HG03135 (cell line): ENCODE measurements at regions not wholly inside any gene's neighbourhood (a gene's known extent, or its start where the extent isn't known, plus 50 kb on each side); places are given as distances from the start of the nearest gene placed in this dataset.
"Not testable (repeated sequence)": the region's sequence is repeated elsewhere in the genome, so short reads cannot be mapped to it uniquely, and the experiment has no call there.

Experiments
- ATAC-seq: cut with Tn5 transposase; IDR thresholded peaks from one replicate; pipeline ENCODE4 v1.9.1; 2021; ENCODE audit warnings: mild to moderate bottlenecking, moderate library complexity; ENCODE audit not compliant: unreplicated experiment

GRCh38 chr13:79846386-79846785 is 365.4 kb downstream of the NDFIP2 start:
- no peak for ATAC-seq

DNA sequence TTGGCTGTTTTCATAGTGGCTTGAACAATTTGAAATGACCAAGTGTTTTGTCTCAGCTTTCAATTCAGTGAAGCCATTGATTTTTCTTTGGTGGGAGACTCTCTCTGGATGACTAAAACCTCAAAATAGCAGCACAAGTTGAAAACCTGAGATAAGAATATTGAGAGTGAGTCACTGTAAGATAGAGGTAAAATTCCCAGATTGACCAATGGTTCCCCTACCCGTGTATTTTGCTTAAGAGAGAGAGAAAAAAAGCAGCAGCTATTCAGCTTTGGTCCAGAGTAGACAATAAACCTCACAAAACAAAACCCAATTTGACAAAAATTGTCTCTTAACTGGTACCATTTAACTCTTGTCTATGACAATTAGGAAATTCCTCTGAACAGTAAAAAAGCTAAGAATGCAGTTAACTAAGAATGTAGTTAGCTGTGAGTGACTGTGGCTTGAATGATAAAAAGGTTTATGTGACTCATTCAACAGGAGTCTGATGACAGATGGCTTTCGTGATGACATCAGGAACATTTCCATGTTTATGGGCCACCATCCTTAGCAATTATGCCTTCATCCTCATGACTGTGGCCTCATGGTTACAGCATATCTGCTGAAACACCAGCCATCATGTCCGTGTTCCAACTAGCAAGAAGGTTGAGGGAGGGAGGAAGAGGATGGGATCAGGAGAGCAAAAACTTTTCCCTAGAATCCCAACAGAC is 356.9 kb downstream of the NDFIP2 start:
- no peak for ATAC-seq

- not testable (repeated sequence) for ATAC-seq
Observed at GRCh38 chr13:79836121-79836520, 355.2 kb downstream of the NDFIP2 start.

- no peak for ATAC-seq
Observed at GRCh38 chr13:79834876-79835275, 353.9 kb downstream of the NDFIP2 start.

- no peak for ATAC-seq
Observed at GRCh38 chr13:79833991-79834390, 353.0 kb downstream of the NDFIP2 start.

- no peak for ATAC-seq
Observed at GRCh38 chr13:79831556-79831955, 350.6 kb downstream of the NDFIP2 start.

- ATAC-seq = no peak
Observed at GRCh38 chr13:79830945-79831344, 350.0 kb downstream of the NDFIP2 start.

- ATAC-seq = no peak
Observed at GRCh38 chr13:79830426-79830825, 349.5 kb downstream of the NDFIP2 start.

DNA sequence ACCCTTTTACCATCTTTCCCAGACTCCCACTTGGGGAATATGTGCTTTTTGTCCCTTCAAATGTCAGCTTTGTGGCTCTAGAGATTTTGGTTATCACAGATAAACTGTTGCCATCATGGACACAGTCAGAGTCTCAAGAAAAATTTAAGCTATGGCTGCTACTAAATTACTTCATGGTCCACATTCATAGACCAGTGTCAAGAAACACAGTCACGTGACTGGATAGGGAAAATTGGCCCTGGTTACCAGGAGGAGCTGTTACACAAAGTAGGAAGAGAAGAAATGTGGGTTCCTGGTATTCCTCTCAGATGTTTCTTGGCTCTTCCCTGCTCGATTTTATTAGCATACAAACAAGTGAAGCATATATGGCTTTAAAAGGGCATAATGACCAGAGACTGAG is 348.9 kb downstream of the NDFIP2 start:
- no peak for ATAC-seq

- ATAC-seq = no peak
Observed at GRCh38 chr13:79825959-79826358, 345.0 kb downstream of the NDFIP2 start.

DNA sequence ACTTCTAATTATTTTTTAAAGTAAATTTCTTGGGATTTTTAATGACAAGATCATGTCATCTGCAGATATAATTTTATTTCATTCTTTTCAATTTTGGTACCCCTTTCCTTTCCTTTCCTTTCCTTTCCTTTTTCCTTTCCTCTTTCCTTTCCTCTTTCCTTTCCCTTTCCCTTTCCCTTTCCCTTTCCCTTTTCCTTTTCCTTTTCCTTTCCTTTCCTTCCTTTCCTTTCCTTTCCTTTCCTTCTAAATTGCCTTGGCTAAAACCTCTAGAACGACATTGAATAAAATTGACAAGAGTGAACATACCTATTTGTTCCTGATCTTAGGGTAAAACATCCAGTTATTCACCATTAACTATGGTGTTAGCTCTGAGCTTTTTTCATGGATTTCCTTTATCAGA is 334.1 kb downstream of the NDFIP2 start:
- ATAC-seq = no peak

DNA sequence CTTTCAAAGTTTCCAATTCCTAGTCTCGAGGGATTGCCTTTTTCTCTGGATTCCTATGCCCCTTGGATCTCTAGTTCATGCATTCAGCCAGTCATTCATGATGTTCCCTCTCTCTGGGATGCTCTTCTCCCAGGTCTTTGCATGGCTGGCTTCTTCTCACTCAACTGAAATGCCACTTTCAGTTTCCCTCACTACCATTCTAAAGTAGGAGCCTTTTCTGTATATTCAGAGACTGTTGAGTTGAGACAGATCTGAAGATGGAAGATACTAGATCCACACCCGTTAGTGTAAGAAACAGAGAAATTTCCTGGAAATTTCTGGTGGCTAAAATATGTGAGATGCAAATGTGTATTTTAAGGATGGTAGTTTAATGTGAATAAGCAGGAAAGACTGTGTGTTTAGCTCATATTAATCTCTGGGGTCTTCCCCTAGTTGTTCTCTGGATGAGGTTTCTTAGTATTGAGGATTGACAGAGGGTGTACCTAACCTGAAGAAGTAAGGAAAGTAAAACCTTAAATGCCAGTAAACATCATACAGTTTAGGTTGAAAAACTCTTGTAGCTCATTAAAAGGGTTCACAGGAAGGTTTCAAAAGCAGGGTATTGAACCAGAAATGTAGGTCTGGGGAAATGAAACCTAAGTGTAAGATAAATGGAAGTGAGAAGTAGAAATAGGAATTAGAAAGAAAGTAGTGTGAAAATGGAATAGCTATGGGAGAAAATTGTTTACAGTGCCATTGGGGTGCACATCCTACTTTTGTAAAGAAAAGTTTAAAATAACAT is 331.3 kb downstream of the NDFIP2 start:
- peak; percentile 71 for ATAC-seq

DNA sequence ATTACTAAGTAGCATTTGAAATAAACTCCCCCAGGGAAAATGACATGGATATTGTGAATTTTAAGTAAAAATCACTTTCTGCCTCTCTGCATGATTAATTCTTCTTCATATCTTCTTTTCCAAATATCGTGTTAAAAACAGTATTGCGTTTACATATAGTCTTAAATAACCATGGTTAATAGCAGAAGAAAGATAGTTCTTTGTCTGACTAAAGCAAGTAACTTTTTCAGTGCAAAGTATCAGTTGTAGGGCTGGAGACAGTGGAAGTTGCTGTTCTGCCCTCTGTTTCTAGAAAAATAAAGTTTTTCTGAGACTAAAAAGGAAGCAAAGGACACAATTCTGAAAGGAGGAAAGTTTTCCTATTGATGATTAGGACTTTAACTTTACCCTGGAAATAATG is 330.2 kb downstream of the NDFIP2 start:
- ATAC-seq = no peak

DNA sequence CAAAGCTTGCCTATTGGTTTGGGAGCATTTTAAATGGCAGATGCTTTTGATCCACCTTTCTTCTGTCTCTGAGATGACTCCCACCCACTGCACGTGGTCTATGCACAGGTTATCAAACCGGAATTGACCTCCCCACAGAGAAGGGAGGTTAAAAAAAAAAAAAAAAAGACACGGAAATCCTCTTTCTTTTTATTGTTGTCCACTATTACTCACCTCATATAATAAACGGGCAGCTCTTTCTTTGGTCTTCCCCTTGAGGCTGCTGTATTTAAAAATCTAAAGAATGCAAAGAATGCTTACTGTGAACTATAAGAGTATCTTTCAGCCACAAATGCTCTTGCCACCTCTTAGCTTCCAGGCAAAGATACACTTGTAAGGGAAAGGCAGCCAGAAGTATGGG is 329.7 kb downstream of the NDFIP2 start:
- ATAC-seq = no peak

DNA sequence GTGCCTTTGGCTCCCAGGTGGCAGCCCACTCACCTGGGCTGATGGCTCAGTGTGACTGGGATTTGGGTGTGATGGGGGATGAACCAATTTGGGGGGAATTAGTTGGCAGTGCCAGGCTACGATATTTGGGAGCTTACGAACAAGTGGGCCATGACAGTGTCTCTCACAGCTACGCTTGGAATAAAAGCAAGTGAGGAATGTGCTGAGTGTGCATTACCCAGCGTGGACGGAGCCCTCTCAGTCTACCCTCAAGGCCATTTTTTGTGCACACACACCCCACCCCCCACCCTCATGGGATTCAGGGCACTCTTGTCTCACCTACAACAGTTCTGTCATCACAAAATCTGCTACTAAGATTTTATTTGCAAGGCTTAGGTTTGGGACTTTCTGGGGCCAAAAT is 329.1 kb downstream of the NDFIP2 start:
- ATAC-seq = no peak

- ATAC-seq = no peak
Observed at GRCh38 chr13:79808475-79808874, 327.5 kb downstream of the NDFIP2 start.

GRCh38 chr13:79807554-79807953 is 326.6 kb downstream of the NDFIP2 start:
- ATAC-seq = no peak

GRCh38 chr13:79806821-79807220 is 325.9 kb downstream of the NDFIP2 start:
- ATAC-seq = no peak

- ATAC-seq = no peak
Observed at GRCh38 chr13:79805317-79805716, 324.4 kb downstream of the NDFIP2 start.

DNA sequence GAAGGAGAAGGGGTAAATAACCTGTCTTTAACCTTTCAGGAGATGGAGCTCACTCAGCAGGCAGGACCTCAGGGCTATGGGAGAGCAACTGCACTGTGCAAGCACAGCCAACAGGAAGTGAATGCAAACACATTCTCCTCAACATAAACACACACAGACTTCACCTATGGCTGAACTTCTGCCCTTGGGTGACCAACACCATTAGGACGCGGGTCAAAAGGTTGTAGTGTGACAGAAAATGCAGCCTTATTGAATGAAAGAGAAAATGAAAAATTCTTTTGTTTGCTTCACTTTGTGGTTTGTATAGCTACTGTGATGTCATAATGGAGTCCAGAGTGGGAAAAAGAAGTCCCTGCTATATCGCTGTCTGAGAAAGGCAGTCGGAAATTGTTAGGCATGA is 323.0 kb downstream of the NDFIP2 start:
- no peak for ATAC-seq

GRCh38 chr13:79803296-79803695 is 322.3 kb downstream of the NDFIP2 start:
- ATAC-seq = no peak

GRCh38 chr13:79802389-79803085 is 321.6 kb downstream of the NDFIP2 start:
- ATAC-seq = no peak
